ENCODE measurements at regions not wholly inside any gene's neighbourhood (a gene's known extent, or its start where the extent isn't known, plus 50 kb on each side); places are given as distances from the start of the nearest gene placed in this dataset.

DNA sequence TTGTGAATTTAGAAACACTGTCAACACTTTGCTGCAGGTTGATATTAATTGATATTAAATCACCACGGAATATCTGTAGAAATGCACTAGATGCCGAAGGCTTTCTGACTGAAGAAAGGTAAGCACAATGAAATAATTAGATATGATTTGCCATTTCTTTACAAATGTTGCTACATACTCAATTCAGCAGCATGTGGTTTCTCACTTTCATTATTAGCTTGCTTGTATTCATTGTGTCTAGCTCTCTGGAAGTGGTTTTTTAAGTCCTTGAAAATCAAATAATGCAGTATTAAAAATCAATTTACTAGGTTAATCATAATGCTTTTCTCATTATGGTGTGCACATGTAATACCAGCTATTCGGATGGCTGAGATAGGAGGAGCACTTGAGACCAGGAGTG lies 231.3 kb upstream of the MARCKS start:
- TF ChIP-seq, protein P1, sequence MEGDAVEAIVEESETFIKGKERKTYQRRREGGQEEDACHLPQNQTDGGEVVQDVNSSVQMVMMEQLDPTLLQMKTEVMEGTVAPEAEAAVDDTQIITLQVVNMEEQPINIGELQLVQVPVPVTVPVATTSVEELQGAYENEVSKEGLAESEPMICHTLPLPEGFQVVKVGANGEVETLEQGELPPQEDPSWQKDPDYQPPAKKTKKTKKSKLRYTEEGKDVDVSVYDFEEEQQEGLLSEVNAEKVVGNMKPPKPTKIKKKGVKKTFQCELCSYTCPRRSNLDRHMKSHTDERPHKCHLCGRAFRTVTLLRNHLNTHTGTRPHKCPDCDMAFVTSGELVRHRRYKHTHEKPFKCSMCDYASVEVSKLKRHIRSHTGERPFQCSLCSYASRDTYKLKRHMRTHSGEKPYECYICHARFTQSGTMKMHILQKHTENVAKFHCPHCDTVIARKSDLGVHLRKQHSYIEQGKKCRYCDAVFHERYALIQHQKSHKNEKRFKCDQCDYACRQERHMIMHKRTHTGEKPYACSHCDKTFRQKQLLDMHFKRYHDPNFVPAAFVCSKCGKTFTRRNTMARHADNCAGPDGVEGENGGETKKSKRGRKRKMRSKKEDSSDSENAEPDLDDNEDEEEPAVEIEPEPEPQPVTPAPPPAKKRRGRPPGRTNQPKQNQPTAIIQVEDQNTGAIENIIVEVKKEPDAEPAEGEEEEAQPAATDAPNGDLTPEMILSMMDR (IDR thresholded peaks at IDR 0.05; ENCODE audit: extremely low read depth in 1 of 2, insufficient read depth in 1 of 2, low read depth in 1 of 2, low read length in 2 of 2), result no peak
- TF ChIP-seq POLR2A (IDR thresholded peaks at IDR 0.05; ENCODE audit: low read depth, low read length) (no peak), POLR2AphosphoS5 (IDR thresholded peaks at IDR 0.05; ENCODE audit: insufficient read depth, low read depth, low read length) (no peak)

Data from endothelial cell of umbilical vein (primary cell).